ENCODE measurements at regions not wholly inside any gene's neighbourhood (a gene's known extent, or its start where the extent isn't known, plus 50 kb on each side); places are given as distances from the start of the nearest gene placed in this dataset.

DNA sequence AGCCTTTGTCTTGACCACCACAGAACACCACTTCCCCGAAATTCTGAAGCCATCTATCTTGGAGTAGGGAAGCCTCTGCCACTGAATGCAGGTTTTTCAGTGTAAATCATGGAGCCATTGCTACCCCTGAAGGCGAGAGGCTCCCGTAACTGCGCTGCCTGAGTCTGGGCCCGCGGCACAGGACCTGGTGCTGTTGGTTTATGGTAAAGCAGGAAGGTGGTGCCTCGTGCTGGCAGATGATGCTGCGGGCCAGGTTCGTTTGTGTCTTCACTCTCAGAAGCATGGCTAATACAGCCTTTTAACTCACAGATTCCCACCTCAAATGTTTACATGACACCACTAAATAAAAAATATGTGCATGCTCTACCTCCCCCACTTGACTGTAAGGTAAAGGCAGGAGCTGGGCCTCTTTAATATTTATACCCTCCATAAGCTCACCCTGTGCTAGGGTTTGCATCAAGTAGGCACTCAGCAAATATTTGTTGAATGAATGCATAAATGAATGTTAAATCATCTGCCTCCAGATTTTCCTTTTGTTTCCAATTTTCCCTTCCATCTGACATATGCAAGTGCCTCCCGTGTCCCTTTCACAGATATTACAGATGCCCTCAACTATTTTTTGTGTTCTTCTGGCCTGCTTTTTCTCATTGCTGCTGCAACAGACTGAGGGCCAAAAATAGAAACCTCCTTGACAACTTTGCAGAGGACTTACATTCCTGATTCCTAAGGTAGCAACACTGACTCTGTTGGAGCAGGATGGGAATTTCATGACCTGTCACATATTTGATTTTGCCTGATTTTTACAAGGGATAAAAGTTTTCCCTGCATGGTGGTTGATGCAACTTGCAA is 83.5 kb upstream of the CPO start:
- no peak for DNase-seq
- no peak overlapping the region for H3K9ac ChIP-seq (ENCODE audit: low read length in 3 of 3)
- no peak overlapping the region for H3K27ac ChIP-seq (ENCODE audit: low read depth in 2 of 2, low read length in 2 of 2)
- no peak overlapping the region for H3K4me3 ChIP-seq (ENCODE audit: low read length in 3 of 3)
- H3K36me3 ChIP-seq (ENCODE audit: control insufficient read depth in 2 of 3, insufficient read depth in 3 of 3, low read length in 3 of 3): no peaks in the 10 kb centered on the region
- no peak for FAIRE-seq
- H3K4me1 ChIP-seq (ENCODE audit: control insufficient read depth in 2 of 3, insufficient read depth in 2 of 3, low read depth in 1 of 3, low read length in 3 of 3): no peaks in the 10 kb centered on the region
- intact Hi-C loops (cut with DNase I): no loop called here
- H3K9me3 ChIP-seq (ENCODE audit: control insufficient read depth in 2 of 3, insufficient read depth in 1 of 3, low read length in 3 of 3): no peaks in the 10 kb centered on the region
- TF ChIP-seq, protein P1, sequence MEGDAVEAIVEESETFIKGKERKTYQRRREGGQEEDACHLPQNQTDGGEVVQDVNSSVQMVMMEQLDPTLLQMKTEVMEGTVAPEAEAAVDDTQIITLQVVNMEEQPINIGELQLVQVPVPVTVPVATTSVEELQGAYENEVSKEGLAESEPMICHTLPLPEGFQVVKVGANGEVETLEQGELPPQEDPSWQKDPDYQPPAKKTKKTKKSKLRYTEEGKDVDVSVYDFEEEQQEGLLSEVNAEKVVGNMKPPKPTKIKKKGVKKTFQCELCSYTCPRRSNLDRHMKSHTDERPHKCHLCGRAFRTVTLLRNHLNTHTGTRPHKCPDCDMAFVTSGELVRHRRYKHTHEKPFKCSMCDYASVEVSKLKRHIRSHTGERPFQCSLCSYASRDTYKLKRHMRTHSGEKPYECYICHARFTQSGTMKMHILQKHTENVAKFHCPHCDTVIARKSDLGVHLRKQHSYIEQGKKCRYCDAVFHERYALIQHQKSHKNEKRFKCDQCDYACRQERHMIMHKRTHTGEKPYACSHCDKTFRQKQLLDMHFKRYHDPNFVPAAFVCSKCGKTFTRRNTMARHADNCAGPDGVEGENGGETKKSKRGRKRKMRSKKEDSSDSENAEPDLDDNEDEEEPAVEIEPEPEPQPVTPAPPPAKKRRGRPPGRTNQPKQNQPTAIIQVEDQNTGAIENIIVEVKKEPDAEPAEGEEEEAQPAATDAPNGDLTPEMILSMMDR (IDR thresholded peaks at IDR 0.05; ENCODE audit: borderline replicate concordance, extremely low read depth, insufficient read depth): no peak
- H3K27me3 ChIP-seq (ENCODE audit: control insufficient read depth, insufficient read depth, low read length): no peaks in the 10 kb centered on the region

GRCh38 chr2:206856513-206856912 is 82.8 kb upstream of the CPO start:
- FAIRE-seq: no peak
- Histone ChIP-seq H3K9ac (ENCODE audit: low read length in 3 of 3) (no peak overlapping the region), H3K36me3 (ENCODE audit: control insufficient read depth in 2 of 3, insufficient read depth in 3 of 3, low read length in 3 of 3) (no peaks in the 10 kb centered on the region), H3K9me3 (ENCODE audit: control insufficient read depth in 2 of 3, insufficient read depth in 1 of 3, low read length in 3 of 3) (no peaks in the 10 kb centered on the region), H3K4me3 (ENCODE audit: low read length in 3 of 3) (no peak overlapping the region), H3K4me1 (ENCODE audit: control insufficient read depth in 2 of 3, insufficient read depth in 2 of 3, low read depth in 1 of 3, low read length in 3 of 3) (no peaks in the 10 kb centered on the region), H3K27ac (ENCODE audit: low read depth in 2 of 2, low read length in 2 of 2) (no peak overlapping the region), H3K27me3 (ENCODE audit: control insufficient read depth, insufficient read depth, low read length) (no peaks in the 10 kb centered on the region)
- DNase-seq: no peak
- intact Hi-C loops (cut with DNase I): no loop called here
- TF ChIP-seq, protein P1 (IDR thresholded peaks at IDR 0.05; ENCODE audit: borderline replicate concordance, extremely low read depth, insufficient read depth): no peak

DNA sequence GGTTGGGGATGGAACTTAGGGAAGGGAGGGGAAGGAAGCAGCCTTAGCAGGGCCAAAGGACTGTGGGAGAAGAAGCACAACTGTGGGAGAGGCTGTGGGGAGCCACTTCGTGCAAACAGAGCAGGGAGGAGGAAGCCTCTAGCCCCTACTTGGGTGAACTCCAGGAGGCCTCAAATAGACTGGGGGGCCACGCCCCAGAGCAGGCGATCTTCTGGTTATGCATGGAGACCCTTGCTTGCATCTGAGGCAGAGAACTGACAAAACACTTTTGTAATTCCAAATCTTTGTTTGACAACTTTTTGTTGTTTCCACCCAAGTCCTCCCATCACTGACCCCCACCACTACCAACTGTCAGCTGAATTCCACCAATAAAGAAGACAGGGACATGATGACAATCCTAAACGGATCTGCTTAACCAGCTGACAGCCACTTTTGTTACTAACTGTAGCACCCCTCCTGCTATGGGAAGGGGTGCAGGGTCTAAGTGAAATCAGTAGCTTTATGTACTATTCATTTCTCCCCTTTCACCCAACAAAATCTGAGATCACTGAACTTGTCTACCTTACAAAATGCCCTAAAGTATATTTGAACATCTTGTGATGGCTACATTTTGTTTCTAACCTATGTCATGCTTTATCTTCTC is 80.5 kb upstream of the CPO start:
- Histone ChIP-seq H3K36me3 (ENCODE audit: control insufficient read depth in 2 of 3, insufficient read depth in 3 of 3, low read length in 3 of 3) (no peaks in the 10 kb centered on the region), H3K4me3 (ENCODE audit: low read length in 3 of 3) (no peak overlapping the region), H3K27me3 (ENCODE audit: control insufficient read depth, insufficient read depth, low read length) (no peaks in the 10 kb centered on the region), H3K4me1 (ENCODE audit: control insufficient read depth in 2 of 3, insufficient read depth in 2 of 3, low read depth in 1 of 3, low read length in 3 of 3) (no peaks in the 10 kb centered on the region), H3K9ac (ENCODE audit: low read length in 3 of 3) (no peak overlapping the region), H3K27ac (ENCODE audit: low read depth in 2 of 2, low read length in 2 of 2) (no peak overlapping the region), H3K9me3 (ENCODE audit: control insufficient read depth in 2 of 3, insufficient read depth in 1 of 3, low read length in 3 of 3) (no peaks in the 10 kb centered on the region)
- no peak for FAIRE-seq
- intact Hi-C loops (cut with DNase I): no loop called here
- no peak for DNase-seq
- TF ChIP-seq, protein P1 (IDR thresholded peaks at IDR 0.05; ENCODE audit: borderline replicate concordance, extremely low read depth, insufficient read depth): no peak

All from kidney (tissue), 13 donors.